Fibroblast of mammary gland (primary cell): ENCODE measurements at regions not wholly inside any gene's neighbourhood (a gene's known extent, or its start where the extent isn't known, plus 50 kb on each side); places are given as distances from the start of the nearest gene placed in this dataset.
"Not testable (repeated sequence)": the region's sequence is repeated elsewhere in the genome, so short reads cannot be mapped to it uniquely, and the experiment has no call there.

ENCODE experiments used
- DNase-seq: peaks from one replicate; pipeline ENCODE4 v3.0.0-alpha.2; 2010; ENCODE audit warnings: low read depth
- H3K4me3 ChIP-seq: 2 replicates; pipeline ENCODE4 v1.5.1; 2011; ENCODE audit warnings: low read depth, mild to moderate bottlenecking, low read length, moderate library complexity; ENCODE audit not compliant: control insufficient read depth
- TF ChIP-seq, protein P1 (sequence below): conservative IDR thresholded peaks from 2 replicates; pipeline ENCODE4 v1.5.1; 2011; ENCODE audit warnings: low read depth, low read length, inconsistent platforms; ENCODE audit not compliant: control insufficient read depth, insufficient read depth

- TF ChIP-seq, protein P1, sequence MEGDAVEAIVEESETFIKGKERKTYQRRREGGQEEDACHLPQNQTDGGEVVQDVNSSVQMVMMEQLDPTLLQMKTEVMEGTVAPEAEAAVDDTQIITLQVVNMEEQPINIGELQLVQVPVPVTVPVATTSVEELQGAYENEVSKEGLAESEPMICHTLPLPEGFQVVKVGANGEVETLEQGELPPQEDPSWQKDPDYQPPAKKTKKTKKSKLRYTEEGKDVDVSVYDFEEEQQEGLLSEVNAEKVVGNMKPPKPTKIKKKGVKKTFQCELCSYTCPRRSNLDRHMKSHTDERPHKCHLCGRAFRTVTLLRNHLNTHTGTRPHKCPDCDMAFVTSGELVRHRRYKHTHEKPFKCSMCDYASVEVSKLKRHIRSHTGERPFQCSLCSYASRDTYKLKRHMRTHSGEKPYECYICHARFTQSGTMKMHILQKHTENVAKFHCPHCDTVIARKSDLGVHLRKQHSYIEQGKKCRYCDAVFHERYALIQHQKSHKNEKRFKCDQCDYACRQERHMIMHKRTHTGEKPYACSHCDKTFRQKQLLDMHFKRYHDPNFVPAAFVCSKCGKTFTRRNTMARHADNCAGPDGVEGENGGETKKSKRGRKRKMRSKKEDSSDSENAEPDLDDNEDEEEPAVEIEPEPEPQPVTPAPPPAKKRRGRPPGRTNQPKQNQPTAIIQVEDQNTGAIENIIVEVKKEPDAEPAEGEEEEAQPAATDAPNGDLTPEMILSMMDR, result no peak
- H3K4me3 ChIP-seq, result no peak overlapping the region
- no peak for DNase-seq
These were observed 1494.3 kb downstream of the AMY1C start for GRCh38 chr1:105243969-105244368.

DNA sequence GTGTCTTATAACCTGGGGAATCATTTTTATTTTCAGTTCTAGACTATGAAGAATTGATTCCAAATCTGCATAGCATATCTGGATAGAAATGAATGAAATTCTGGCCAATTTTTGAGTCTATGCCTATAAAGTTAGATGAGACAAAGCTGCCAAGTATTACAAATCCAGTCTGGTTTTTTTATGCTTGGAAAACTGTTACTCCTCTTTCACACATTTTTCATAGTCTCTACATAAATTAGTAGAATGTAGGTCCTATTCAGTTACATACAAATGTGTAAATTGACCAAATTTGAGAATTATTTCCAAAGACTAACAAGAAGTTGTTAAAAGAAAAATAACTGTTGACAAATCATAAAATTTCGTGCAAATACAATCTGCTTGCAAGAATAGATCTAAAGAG lies 1505.2 kb downstream of the AMY1C start:
- DNase-seq, result no peak
- H3K4me3 ChIP-seq, result no peak overlapping the region
- TF ChIP-seq, protein P1, result no peak

GRCh38 chr1:105260001-105260400 lies 1510.3 kb downstream of the AMY1C start:
- TF ChIP-seq, protein P1, result no peak
- DNase-seq, result no peak

GRCh38 chr1:105270966-105271365 lies 1521.3 kb downstream of the AMY1C start:
- DNase-seq, result no peak
- H3K4me3 ChIP-seq, result no peak overlapping the region
- TF ChIP-seq, protein P1, result no peak

More at GRCh38 chr1:105260001-105260400, 1510.3 kb downstream of the AMY1C start:
- no peak overlapping the region for H3K4me3 ChIP-seq

DNA sequence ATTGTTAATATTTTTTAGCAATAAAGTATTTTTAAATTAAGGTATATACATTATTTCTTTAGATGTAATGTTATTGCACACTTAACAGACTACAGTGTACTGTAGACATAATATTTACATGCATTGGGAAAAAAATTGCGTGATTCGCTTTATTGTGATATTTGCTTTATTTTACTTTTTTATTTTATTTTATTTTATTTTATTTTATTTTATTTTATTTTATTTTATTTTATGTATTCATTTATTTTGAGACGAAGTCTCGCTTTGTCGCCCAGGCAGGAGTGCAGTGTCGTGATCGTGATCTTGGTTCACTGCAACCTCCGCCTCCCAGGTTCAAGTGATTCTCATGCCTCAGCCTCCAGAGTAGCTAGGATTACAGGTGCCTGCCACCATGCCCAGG lies 1522.7 kb downstream of the AMY1C start:
- not testable (repeated sequence) for H3K4me3 ChIP-seq, DNase-seq

GRCh38 chr1:105294838-105295237 lies 1545.1 kb downstream of the AMY1C start:
- no peak overlapping the region for H3K4me3 ChIP-seq
- TF ChIP-seq, protein P1, result no peak
- DNase-seq, result no peak

DNA sequence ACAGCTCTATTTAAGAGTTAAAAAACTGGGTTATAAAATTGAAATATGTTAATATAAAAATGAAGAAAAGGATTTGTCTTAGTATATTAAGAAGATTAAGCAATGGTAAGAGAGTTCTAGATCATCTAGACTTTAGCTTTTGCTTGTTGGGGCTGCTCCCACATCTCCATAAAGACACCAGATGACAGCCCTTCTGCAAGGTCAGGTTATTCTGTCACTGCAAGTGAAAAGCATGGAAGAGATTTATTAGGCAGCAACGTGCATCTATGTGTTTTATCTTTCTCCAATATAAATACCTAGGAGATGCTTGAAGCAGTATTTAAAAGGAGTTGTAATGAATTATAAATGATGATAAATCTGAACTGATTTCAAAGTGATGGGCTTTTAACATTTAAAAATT lies 1560.4 kb downstream of the AMY1C start:
- TF ChIP-seq, protein P1, result no peak
- DNase-seq, result no peak
- H3K4me3 ChIP-seq, result no peak overlapping the region
